ENCODE measurements at regions not wholly inside any gene's neighbourhood (a gene's known extent, or its start where the extent isn't known, plus 50 kb on each side); places are given as distances from the start of the nearest gene placed in this dataset.

DNA sequence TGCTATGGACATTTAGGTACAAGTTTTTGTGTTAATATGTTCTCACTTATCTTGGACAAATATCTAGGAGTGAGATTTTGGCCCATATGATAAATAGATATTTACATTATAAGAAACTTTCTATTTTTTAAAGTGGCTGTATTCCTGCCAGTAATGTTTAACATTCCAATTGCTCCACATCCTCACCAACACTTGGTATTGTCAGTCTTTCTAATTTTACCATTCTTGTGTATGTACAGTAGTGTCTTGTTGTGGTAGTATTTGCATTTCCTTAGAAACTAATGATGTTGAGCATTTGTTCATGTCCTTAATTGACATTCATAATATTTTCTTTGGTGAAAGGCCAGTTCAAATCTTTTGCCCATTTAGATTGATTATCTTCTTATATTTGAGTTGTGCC, 171.4 kb upstream of the TSHZ3 start:
- no peak overlapping the region for H3K56ac ChIP-seq (ENCODE audit: extremely low read depth, insufficient read depth, low read length)
- H3K9ac ChIP-seq (ENCODE audit: low read depth, low read length): no peak overlapping the region
- dilution Hi-C loops (cut with HindIII; ENCODE audit: low sequenced_read_pairs, unreplicated experiment): no loop called here
- no peak overlapping the region for H2AK5ac ChIP-seq (ENCODE audit: low read depth, low read length)
- no peak overlapping the region for H4K8ac ChIP-seq (ENCODE audit: low read depth in 2 of 2, low read length in 2 of 2)
- no peak overlapping the region for H3K18ac ChIP-seq (ENCODE audit: low read depth, low read length)
- H3K14ac ChIP-seq (replicated peaks; ENCODE audit: low read depth, low read length): no peak overlapping the region
- in situ Hi-C loops (cut with MboI; ENCODE audit: low sequenced_read_pairs): no loop called here
- no peaks in the 10 kb centered on the region for H3K79me1 ChIP-seq (ENCODE audit: low read depth in 1 of 2, low read length in 2 of 2)
- H3K27me3 ChIP-seq (ENCODE audit: control insufficient read depth, insufficient read depth, low read length): no peaks in the 10 kb centered on the region; the same call in 1 of the 2 replicates
- TF ChIP-seq RFX5 (IDR thresholded peaks at IDR 0.05; ENCODE audit: low read depth, low read length) (no peak), RCOR1 (IDR thresholded peaks at IDR 0.05; ENCODE audit: insufficient replicate concordance, low read length) (no peak), FOS (IDR thresholded peaks at IDR 0.05; ENCODE audit: low read depth, low read length) (no peak), NFE2L2 (IDR thresholded peaks at IDR 0.05; ENCODE audit: low read depth, low read length) (no peak), MAFK (IDR thresholded peaks at IDR 0.05; ENCODE audit: low read depth, low read length) (no peak), POLR2A (IDR thresholded peaks at IDR 0.05; ENCODE audit: low read depth, low read length) (no peak), BHLHE40 (IDR thresholded peaks at IDR 0.05; ENCODE audit: low read depth, low read length) (no peak), SMC3 (IDR thresholded peaks at IDR 0.05; ENCODE audit: low read depth, low read length) (no peak), MAZ (IDR thresholded peaks at IDR 0.05; ENCODE audit: borderline replicate concordance, low read depth, low read length) (no peak), CEBPB (IDR thresholded peaks at IDR 0.05; ENCODE audit: low read depth, low read length) (no peak)
- TF ChIP-seq, protein P1, sequence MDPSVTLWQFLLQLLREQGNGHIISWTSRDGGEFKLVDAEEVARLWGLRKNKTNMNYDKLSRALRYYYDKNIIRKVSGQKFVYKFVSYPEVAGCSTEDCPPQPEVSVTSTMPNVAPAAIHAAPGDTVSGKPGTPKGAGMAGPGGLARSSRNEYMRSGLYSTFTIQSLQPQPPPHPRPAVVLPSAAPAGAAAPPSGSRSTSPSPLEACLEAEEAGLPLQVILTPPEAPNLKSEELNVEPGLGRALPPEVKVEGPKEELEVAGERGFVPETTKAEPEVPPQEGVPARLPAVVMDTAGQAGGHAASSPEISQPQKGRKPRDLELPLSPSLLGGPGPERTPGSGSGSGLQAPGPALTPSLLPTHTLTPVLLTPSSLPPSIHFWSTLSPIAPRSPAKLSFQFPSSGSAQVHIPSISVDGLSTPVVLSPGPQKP (IDR thresholded peaks at IDR 0.05; ENCODE audit: borderline replicate concordance, low read depth, low read length): no peak
- TF ChIP-seq, protein P2, sequence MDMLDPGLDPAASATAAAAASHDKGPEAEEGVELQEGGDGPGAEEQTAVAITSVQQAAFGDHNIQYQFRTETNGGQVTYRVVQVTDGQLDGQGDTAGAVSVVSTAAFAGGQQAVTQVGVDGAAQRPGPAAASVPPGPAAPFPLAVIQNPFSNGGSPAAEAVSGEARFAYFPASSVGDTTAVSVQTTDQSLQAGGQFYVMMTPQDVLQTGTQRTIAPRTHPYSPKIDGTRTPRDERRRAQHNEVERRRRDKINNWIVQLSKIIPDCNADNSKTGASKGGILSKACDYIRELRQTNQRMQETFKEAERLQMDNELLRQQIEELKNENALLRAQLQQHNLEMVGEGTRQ (IDR thresholded peaks at IDR 0.05; ENCODE audit: low read depth, low read length): no peak
- TF ChIP-seq, protein P3, sequence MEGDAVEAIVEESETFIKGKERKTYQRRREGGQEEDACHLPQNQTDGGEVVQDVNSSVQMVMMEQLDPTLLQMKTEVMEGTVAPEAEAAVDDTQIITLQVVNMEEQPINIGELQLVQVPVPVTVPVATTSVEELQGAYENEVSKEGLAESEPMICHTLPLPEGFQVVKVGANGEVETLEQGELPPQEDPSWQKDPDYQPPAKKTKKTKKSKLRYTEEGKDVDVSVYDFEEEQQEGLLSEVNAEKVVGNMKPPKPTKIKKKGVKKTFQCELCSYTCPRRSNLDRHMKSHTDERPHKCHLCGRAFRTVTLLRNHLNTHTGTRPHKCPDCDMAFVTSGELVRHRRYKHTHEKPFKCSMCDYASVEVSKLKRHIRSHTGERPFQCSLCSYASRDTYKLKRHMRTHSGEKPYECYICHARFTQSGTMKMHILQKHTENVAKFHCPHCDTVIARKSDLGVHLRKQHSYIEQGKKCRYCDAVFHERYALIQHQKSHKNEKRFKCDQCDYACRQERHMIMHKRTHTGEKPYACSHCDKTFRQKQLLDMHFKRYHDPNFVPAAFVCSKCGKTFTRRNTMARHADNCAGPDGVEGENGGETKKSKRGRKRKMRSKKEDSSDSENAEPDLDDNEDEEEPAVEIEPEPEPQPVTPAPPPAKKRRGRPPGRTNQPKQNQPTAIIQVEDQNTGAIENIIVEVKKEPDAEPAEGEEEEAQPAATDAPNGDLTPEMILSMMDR (conservative IDR thresholded peaks at IDR 0.05; ENCODE audit: low read depth, low read length): no peak
- no peak overlapping the region for H2BK120ac ChIP-seq (ENCODE audit: low read depth, low read length)
- H3K23ac ChIP-seq (ENCODE audit: low read depth, low read length): no peak overlapping the region
- no peak overlapping the region for H2AK9ac ChIP-seq (replicated peaks; ENCODE audit: low read depth, low read length, poor library complexity)
- DNase-seq (no peak), ATAC-seq (ENCODE audit: low read depth) (no peak)
- BruUV-seq (replicated peaks): no TSS peak
- H3K9me1 ChIP-seq (ENCODE audit: insufficient read depth, low read length): no peaks in the 10 kb centered on the region
- ChIA-PET CTCF (no interaction called here), POLR2A (ENCODE audit: unreplicated experiment) (no interaction called here)
- no peak overlapping the region for H2AFZ ChIP-seq (replicated peaks; ENCODE audit: low read length, poor library complexity)
- no peak overlapping the region for H2BK5ac ChIP-seq (ENCODE audit: low read depth, low read length, poor library complexity, severe bottlenecking)
- no peak overlapping the region for H4K91ac ChIP-seq (ENCODE audit: insufficient read depth, low read depth, low read length)
- H4K5ac ChIP-seq (ENCODE audit: low read depth, low read length): no peak overlapping the region
- no peaks in the 10 kb centered on the region for H4K20me1 ChIP-seq (ENCODE audit: insufficient read depth, low read length)
- intact Hi-C loops (cut with micrococcal nuclease): no loop called here
- H2BK15ac ChIP-seq (ENCODE audit: low read depth, low read length): no peak overlapping the region
- H2BK20ac ChIP-seq (ENCODE audit: low read depth, low read length): no peak overlapping the region
- H3K4me3 ChIP-seq (ENCODE audit: insufficient read depth, low read depth, low read length): no peak overlapping the region
- H3K27ac ChIP-seq (ENCODE audit: insufficient read depth, low read length): no peak overlapping the region
- no peaks in the 10 kb centered on the region for H3K4me1 ChIP-seq (ENCODE audit: control insufficient read depth, insufficient read depth, low read length)
- no peak overlapping the region for H3K4ac ChIP-seq (ENCODE audit: low read depth, low read length)
- no peaks in the 10 kb centered on the region for H3K36me3 ChIP-seq (ENCODE audit: control insufficient read depth, insufficient read depth, low read length)
- H3K9me3 ChIP-seq (ENCODE audit: control insufficient read depth, insufficient read depth, low read length): no peaks in the 10 kb centered on the region
- H3K4me2 ChIP-seq (ENCODE audit: low read depth, low read length): no peak overlapping the region

All from IMR-90 (cell line).